ENCODE measurements at regions not wholly inside any gene's neighbourhood (a gene's known extent, or its start where the extent isn't known, plus 50 kb on each side); places are given as distances from the start of the nearest gene placed in this dataset.

GRCh38 chr11:88448131-88448670, 110.7 kb upstream of the CTSC start:
- in situ Hi-C loops (cut with HindIII; ENCODE audit: low pct_unique_long_range_greater_than_20kb, low sequenced_read_pairs), result no loop called here
- no peak for DNase-seq (ENCODE audit: low read depth)

- in situ Hi-C loops (cut with HindIII; ENCODE audit: low pct_unique_long_range_greater_than_20kb, low sequenced_read_pairs), result no loop called here
- no peak for DNase-seq (ENCODE audit: low read depth)
These were observed 109.7 kb upstream of the CTSC start for GRCh38 chr11:88447281-88447680.

- in situ Hi-C loops (cut with HindIII; ENCODE audit: low pct_unique_long_range_greater_than_20kb, low sequenced_read_pairs), result no loop called here
These were observed 101.8 kb upstream of the CTSC start for GRCh38 chr11:88439356-88439755.

GRCh38 chr11:88438721-88439120, 101.2 kb upstream of the CTSC start:
- no peak for DNase-seq (ENCODE audit: low read depth)
- in situ Hi-C loops (cut with HindIII; ENCODE audit: low pct_unique_long_range_greater_than_20kb, low sequenced_read_pairs), result no loop called here

More at GRCh38 chr11:88439356-88439755, 101.8 kb upstream of the CTSC start:
- no peak for DNase-seq (ENCODE audit: low read depth)

GRCh38 chr11:88435415-88435814, 97.9 kb upstream of the CTSC start:
- in situ Hi-C loops (cut with HindIII; ENCODE audit: low pct_unique_long_range_greater_than_20kb, low sequenced_read_pairs), result no loop called here
- DNase-seq (ENCODE audit: low read depth), result no peak

- in situ Hi-C loops (cut with HindIII; ENCODE audit: low pct_unique_long_range_greater_than_20kb, low sequenced_read_pairs), result no loop called here
- DNase-seq (ENCODE audit: low read depth), result no peak
These were observed 96.9 kb upstream of the CTSC start for GRCh38 chr11:88434333-88434976.

- in situ Hi-C loops (cut with HindIII; ENCODE audit: low pct_unique_long_range_greater_than_20kb, low sequenced_read_pairs), result no loop called here
- no peak for DNase-seq (ENCODE audit: low read depth)
These were observed 96.1 kb upstream of the CTSC start for GRCh38 chr11:88433536-88434230.

GRCh38 chr11:88431675-88432341, 94.3 kb upstream of the CTSC start:
- in situ Hi-C loops (cut with HindIII; ENCODE audit: low pct_unique_long_range_greater_than_20kb, low sequenced_read_pairs), result no loop called here

GRCh38 chr11:88428959-88429358, 91.4 kb upstream of the CTSC start:
- in situ Hi-C loops (cut with HindIII; ENCODE audit: low pct_unique_long_range_greater_than_20kb, low sequenced_read_pairs), result no loop called here
- DNase-seq (ENCODE audit: low read depth), result no peak

More at GRCh38 chr11:88431675-88432341, 94.3 kb upstream of the CTSC start:
- DNase-seq (ENCODE audit: low read depth), result no peak

- in situ Hi-C loops (cut with HindIII; ENCODE audit: low pct_unique_long_range_greater_than_20kb, low sequenced_read_pairs), result no loop called here
- no peak for DNase-seq (ENCODE audit: low read depth)
These were observed 90.2 kb upstream of the CTSC start for GRCh38 chr11:88427719-88428118.

GRCh38 chr11:88424881-88425280, 87.3 kb upstream of the CTSC start:
- in situ Hi-C loops (cut with HindIII; ENCODE audit: low pct_unique_long_range_greater_than_20kb, low sequenced_read_pairs), result no loop called here
- DNase-seq (ENCODE audit: low read depth), result no peak

- in situ Hi-C loops (cut with HindIII; ENCODE audit: low pct_unique_long_range_greater_than_20kb, low sequenced_read_pairs), result no loop called here
- no peak for DNase-seq (ENCODE audit: low read depth)
These were observed 84.0 kb upstream of the CTSC start for GRCh38 chr11:88421530-88421929.

GRCh38 chr11:88420165-88420791, 82.7 kb upstream of the CTSC start:
- in situ Hi-C loops (cut with HindIII; ENCODE audit: low pct_unique_long_range_greater_than_20kb, low sequenced_read_pairs), result no loop called here
- DNase-seq (ENCODE audit: low read depth), result no peak

- DNase-seq (ENCODE audit: low read depth), result no peak
- in situ Hi-C loops (cut with HindIII; ENCODE audit: low pct_unique_long_range_greater_than_20kb, low sequenced_read_pairs), result no loop called here
These were observed 81.0 kb upstream of the CTSC start for GRCh38 chr11:88418508-88418907.

GRCh38 chr11:88415495-88415894, 78.0 kb upstream of the CTSC start:
- in situ Hi-C loops (cut with HindIII; ENCODE audit: low pct_unique_long_range_greater_than_20kb, low sequenced_read_pairs), result no loop called here
- no peak for DNase-seq (ENCODE audit: low read depth)

- in situ Hi-C loops (cut with HindIII; ENCODE audit: low pct_unique_long_range_greater_than_20kb, low sequenced_read_pairs), result no loop called here
- no peak for DNase-seq (ENCODE audit: low read depth)
These were observed 77.5 kb upstream of the CTSC start for GRCh38 chr11:88414981-88415413.

GRCh38 chr11:88414385-88414861, 76.9 kb upstream of the CTSC start:
- DNase-seq (ENCODE audit: low read depth), result no peak
- in situ Hi-C loops (cut with HindIII; ENCODE audit: low pct_unique_long_range_greater_than_20kb, low sequenced_read_pairs), result no loop called here

GRCh38 chr11:88411265-88411664, 73.7 kb upstream of the CTSC start:
- in situ Hi-C loops (cut with HindIII; ENCODE audit: low pct_unique_long_range_greater_than_20kb, low sequenced_read_pairs), result no loop called here
- DNase-seq (ENCODE audit: low read depth), result no peak

- no peak for DNase-seq (ENCODE audit: low read depth)
- in situ Hi-C loops (cut with HindIII; ENCODE audit: low pct_unique_long_range_greater_than_20kb, low sequenced_read_pairs), result no loop called here
These were observed 73.1 kb upstream of the CTSC start for GRCh38 chr11:88410656-88411055.
